SK-N-MC (cell line): ENCODE measurements at regions not wholly inside any gene's neighbourhood (a gene's known extent, or its start where the extent isn't known, plus 50 kb on each side); places are given as distances from the start of the nearest gene placed in this dataset.

Experiments
- DNase-seq: peaks from one replicate; pipeline ENCODE4 v3.0.0-alpha.2; 2011; ENCODE audit warnings: low read depth, low spot score
- H3K27ac ChIP-seq: fragments of 200-600 bp; sonication (generic); 2 replicates; pipeline ENCODE4 v1.5.1; 2016; ENCODE audit warnings: mixed run types
- H3K36me3 ChIP-seq: fragments of 200-600 bp; sonication (generic); 2 replicates; pipeline ENCODE4 v1.6.1; 2017; ENCODE audit warnings: antibody characterized with exemption, low read length, mixed read lengths; ENCODE audit not compliant: insufficient read depth
- H3K4me3 ChIP-seq: fragments of 200-600 bp; sonication (generic); 2 replicates; pipeline ENCODE4 v1.5.1; 2016
- H3K9ac ChIP-seq: fragments of 200-600 bp; sonication (generic); 2 replicates; pipeline ENCODE4 v1.8.0; 2017; ENCODE audit warnings: mixed run types, mixed read lengths; ENCODE audit not compliant: insufficient read length
- H3K9me3 ChIP-seq: fragments of 200-600 bp; sonication (generic); 2 replicates; pipeline ENCODE4 v1.6.1; 2017; ENCODE audit warnings: low read depth, mild to moderate bottlenecking, antibody characterized with exemption, low read length, moderate library complexity, mixed read lengths
- EZH2 ChIP-seq: fragments of 200-600 bp; sonication (generic); IDR thresholded peaks from one replicate; pipeline ENCODE4 v1.6.1; 2017; ENCODE audit warnings: antibody characterized with exemption
- FOXP2 ChIP-seq: optimal IDR thresholded peaks from 2 replicates; pipeline ENCODE3; 2011; ENCODE audit warnings: mild to moderate bottlenecking, moderate library complexity; ENCODE audit not compliant: insufficient read depth; ENCODE audit errors: extremely low read length, control extremely low read depth
- POLR2AphosphoS5 ChIP-seq: IDR thresholded peaks from 2 replicates; pipeline ENCODE4 v1.6.1; 2012; ENCODE audit warnings: mild to moderate bottlenecking, low read depth, low read length, borderline replicate concordance

DNA sequence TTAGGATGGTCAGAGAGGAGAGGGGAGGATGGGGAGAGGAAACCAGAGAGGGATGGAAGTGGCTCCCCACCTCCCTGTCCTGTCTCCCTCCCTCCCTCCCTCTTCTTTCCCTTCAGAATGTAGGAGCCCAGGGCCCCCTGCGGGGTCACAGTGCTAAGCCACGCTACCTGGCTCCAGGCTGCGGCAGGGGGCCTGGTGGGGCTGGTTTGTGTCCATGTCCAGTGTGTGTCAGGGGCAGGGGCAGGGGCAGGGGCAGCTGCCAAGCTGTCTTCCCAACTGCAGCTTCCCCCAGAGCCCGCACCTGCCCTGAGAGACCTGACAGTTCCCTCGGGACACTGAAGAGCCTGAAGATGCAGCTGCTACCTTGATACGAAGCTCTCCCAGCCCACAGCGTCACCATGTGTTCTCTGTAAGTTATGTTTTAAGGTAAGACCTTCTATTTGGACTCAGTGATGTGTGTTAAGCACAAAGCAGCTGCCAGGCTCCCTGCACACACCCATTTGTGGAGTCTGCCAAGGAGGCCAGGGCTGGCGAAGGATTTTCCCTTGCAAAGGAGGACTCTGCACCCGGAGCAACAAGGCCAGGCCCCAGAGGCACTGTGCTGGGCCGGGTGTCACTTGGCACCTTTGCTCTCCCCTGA is 121.8 kb upstream of the SMAD3 start:
- Histone ChIP-seq H3K27ac (no peak overlapping the region), H3K9me3 (no peaks in the 10 kb centered on the region), H3K9ac (no peak overlapping the region), H3K36me3 (no peaks in the 10 kb centered on the region), H3K4me3 (no peak overlapping the region)
- no peak for TF ChIP-seq POLR2AphosphoS5
- TF ChIP-seq FOXP2: no peak
- no peak for TF ChIP-seq EZH2
- no peak for DNase-seq

GRCh38 chr15:66944121-66944520 is 121.3 kb upstream of the SMAD3 start:
- H3K9me3 ChIP-seq: no peaks in the 10 kb centered on the region
- no peak overlapping the region for H3K27ac ChIP-seq
- no peaks in the 10 kb centered on the region for H3K36me3 ChIP-seq
- no peak for TF ChIP-seq EZH2
- no peak for TF ChIP-seq FOXP2
- TF ChIP-seq POLR2AphosphoS5: no peak
- no peak overlapping the region for H3K9ac ChIP-seq
- no peak overlapping the region for H3K4me3 ChIP-seq
- no peak for DNase-seq

GRCh38 chr15:66945286-66945685 is 120.1 kb upstream of the SMAD3 start:
- Histone ChIP-seq H3K27ac (no peak overlapping the region), H3K36me3 (no peaks in the 10 kb centered on the region), H3K9me3 (no peaks in the 10 kb centered on the region), H3K9ac (no peak overlapping the region), H3K4me3 (no peak overlapping the region)
- TF ChIP-seq POLR2AphosphoS5: no peak
- TF ChIP-seq EZH2: no peak
- TF ChIP-seq FOXP2: no peak
- no peak for DNase-seq

DNA sequence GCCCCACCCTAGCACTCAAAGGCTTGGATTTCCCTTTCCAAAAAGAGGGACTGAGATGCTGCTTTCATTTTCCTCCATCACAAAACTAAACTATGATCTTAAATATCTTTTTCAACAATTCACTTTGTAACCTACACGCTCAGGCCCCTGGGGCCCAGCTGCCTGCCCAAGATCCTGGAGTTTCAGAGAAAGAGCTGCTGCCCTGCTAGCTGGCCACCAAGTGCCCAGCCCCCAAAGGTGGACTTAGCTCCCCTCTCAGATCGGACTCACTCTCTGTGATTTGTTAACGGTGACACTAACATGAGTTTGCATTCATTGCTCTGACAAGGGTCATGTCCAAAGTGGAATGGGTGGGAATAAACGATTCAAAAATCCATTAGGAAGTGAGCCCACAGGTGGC is 119.6 kb upstream of the SMAD3 start:
- Histone ChIP-seq H3K4me3 (no peak overlapping the region), H3K27ac (no peak overlapping the region), H3K36me3 (no peaks in the 10 kb centered on the region), H3K9ac (no peak overlapping the region), H3K9me3 (no peaks in the 10 kb centered on the region)
- TF ChIP-seq POLR2AphosphoS5 (no peak), FOXP2 (no peak), EZH2 (no peak)
- DNase-seq: no peak

GRCh38 chr15:66946578-66947164 is 118.7 kb upstream of the SMAD3 start:
- TF ChIP-seq EZH2 (no peak), POLR2AphosphoS5 (no peak), FOXP2 (no peak)
- H3K9ac ChIP-seq: no peak overlapping the region
- no peak overlapping the region for H3K4me3 ChIP-seq
- H3K36me3 ChIP-seq: no peaks in the 10 kb centered on the region
- no peak overlapping the region for H3K27ac ChIP-seq
- no peaks in the 10 kb centered on the region for H3K9me3 ChIP-seq
- DNase-seq: no peak

DNA sequence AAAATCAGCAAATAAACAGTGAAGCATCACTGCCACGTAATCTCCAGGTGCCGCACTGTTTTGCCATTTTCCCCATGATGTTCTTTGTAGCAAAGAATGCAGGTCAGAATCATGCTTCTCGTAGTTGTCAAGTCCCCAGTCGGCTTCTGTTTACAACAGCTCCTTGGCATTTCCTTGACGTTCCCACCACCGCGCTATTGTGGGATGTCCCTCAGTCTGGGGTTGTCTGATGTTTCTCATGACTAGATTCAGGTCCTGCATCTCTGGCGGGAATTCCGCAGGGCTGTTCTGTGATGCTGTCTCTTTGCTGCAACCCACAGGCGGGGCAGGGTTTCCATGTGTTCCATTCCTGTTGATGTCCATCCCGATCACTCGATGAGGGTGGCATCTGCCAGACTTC is 117.9 kb upstream of the SMAD3 start:
- no peaks in the 10 kb centered on the region for H3K36me3 ChIP-seq
- H3K9ac ChIP-seq: no peak overlapping the region
- no peak for TF ChIP-seq POLR2AphosphoS5
- TF ChIP-seq EZH2: no peak
- TF ChIP-seq FOXP2: no peak
- no peak overlapping the region for H3K27ac ChIP-seq
- no peak overlapping the region for H3K4me3 ChIP-seq
- no peaks in the 10 kb centered on the region for H3K9me3 ChIP-seq
- DNase-seq: no peak

GRCh38 chr15:66948294-66948693 is 117.1 kb upstream of the SMAD3 start:
- Histone ChIP-seq H3K9ac (no peak overlapping the region), H3K4me3 (no peak overlapping the region), H3K27ac (no peak overlapping the region), H3K9me3 (no peaks in the 10 kb centered on the region), H3K36me3 (no peaks in the 10 kb centered on the region)
- no peak for DNase-seq
- no peak for TF ChIP-seq EZH2
- TF ChIP-seq FOXP2: no peak
- TF ChIP-seq POLR2AphosphoS5: no peak

DNA sequence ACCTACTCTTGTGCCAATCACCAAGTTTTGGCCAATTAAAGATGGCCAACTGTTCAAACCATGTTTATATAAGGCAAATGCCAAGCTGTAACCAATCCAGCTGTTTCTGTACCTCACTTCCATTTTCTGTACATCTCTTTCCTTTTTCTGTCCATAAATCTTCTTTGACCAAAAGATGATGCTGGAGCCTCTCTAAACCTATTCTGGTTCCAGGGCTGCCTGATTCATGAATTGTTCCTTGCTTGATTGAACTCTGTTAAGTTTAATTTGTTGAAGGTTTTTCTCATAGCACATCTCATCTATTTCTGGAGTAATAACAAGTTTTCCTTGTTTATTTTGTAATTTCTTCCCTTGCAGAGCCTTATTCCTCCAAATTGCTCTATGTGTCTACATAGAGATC is 115.3 kb upstream of the SMAD3 start:
- H3K9ac ChIP-seq: no peak overlapping the region
- H3K4me3 ChIP-seq: no peak overlapping the region
- TF ChIP-seq EZH2: no peak
- no peak for TF ChIP-seq FOXP2
- TF ChIP-seq POLR2AphosphoS5: no peak
- H3K27ac ChIP-seq: no peak overlapping the region
- no peak for DNase-seq
- H3K36me3 ChIP-seq: no peaks in the 10 kb centered on the region
- H3K9me3 ChIP-seq: no peaks in the 10 kb centered on the region
